ENCODE measurements at regions not wholly inside any gene's neighbourhood (a gene's known extent, or its start where the extent isn't known, plus 50 kb on each side); places are given as distances from the start of the nearest gene placed in this dataset.

- TF ChIP-seq CTCF (IDR thresholded peaks at IDR 0.05) (no peak), POLR2A (IDR thresholded peaks at IDR 0.05) (no peak)
Observed at GRCh38 chr2:155696571-155696970, 636.0 kb downstream of the NR4A2 start.

Measured in Peyer's patch (tissue), 4 donors.